ENCODE measurements at regions not wholly inside any gene's neighbourhood (a gene's known extent, or its start where the extent isn't known, plus 50 kb on each side); places are given as distances from the start of the nearest gene placed in this dataset.

DNA sequence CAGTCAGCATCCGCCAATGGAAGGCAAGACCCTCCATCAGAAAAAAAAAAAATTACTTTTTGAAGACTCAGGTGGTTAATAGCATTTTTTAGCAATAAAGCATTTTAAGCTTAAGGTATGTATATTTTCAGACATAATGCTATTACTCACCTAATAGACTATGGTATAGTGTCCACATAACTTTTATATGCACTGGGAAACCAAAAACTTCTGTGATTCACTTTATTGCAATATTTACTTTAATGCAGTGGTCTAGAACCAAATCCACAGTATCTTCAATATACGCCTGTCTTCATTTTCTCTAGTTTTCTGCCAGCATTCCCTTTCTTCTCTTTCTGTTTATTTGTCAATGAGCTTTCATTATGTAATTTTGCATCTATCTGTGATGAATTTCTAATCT is 418.1 kb downstream of the SLITRK6 start:
- no peaks in the 10 kb centered on the region for H4K20me1 ChIP-seq (replicated peaks; ENCODE audit: insufficient read depth)
- DNase-seq (ENCODE audit: low spot score) (no peak), ATAC-seq (no peak)
- no peaks in the 10 kb centered on the region for H3K9me2 ChIP-seq (ENCODE audit: insufficient read depth)
- H3K27me3 Mint-ChIP-seq (ENCODE audit: insufficient read depth, low read depth, poor library complexity) = no peaks in the 10 kb centered on the region
- no peaks in the 10 kb centered on the region for H3K4me1 ChIP-seq (ENCODE audit: insufficient read depth)
- no peaks in the 10 kb centered on the region for H3K4me1 Mint-ChIP-seq
- no peak for TF ChIP-seq ZNF331 (CRISPR knock-in tag; IDR thresholded peaks at IDR 0.05; ENCODE audit: low read depth)
- TF ChIP-seq, protein P1, sequence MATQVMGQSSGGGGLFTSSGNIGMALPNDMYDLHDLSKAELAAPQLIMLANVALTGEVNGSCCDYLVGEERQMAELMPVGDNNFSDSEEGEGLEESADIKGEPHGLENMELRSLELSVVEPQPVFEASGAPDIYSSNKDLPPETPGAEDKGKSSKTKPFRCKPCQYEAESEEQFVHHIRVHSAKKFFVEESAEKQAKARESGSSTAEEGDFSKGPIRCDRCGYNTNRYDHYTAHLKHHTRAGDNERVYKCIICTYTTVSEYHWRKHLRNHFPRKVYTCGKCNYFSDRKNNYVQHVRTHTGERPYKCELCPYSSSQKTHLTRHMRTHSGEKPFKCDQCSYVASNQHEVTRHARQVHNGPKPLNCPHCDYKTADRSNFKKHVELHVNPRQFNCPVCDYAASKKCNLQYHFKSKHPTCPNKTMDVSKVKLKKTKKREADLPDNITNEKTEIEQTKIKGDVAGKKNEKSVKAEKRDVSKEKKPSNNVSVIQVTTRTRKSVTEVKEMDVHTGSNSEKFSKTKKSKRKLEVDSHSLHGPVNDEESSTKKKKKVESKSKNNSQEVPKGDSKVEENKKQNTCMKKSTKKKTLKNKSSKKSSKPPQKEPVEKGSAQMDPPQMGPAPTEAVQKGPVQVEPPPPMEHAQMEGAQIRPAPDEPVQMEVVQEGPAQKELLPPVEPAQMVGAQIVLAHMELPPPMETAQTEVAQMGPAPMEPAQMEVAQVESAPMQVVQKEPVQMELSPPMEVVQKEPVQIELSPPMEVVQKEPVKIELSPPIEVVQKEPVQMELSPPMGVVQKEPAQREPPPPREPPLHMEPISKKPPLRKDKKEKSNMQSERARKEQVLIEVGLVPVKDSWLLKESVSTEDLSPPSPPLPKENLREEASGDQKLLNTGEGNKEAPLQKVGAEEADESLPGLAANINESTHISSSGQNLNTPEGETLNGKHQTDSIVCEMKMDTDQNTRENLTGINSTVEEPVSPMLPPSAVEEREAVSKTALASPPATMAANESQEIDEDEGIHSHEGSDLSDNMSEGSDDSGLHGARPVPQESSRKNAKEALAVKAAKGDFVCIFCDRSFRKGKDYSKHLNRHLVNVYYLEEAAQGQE (IDR thresholded peaks at IDR 0.05; ENCODE audit: unreplicated experiment) = no peak
- no peak for TF ChIP-seq EZH2 (IDR thresholded peaks at IDR 0.05; ENCODE audit: low read depth, unreplicated experiment)
- TF ChIP-seq, protein P2, sequence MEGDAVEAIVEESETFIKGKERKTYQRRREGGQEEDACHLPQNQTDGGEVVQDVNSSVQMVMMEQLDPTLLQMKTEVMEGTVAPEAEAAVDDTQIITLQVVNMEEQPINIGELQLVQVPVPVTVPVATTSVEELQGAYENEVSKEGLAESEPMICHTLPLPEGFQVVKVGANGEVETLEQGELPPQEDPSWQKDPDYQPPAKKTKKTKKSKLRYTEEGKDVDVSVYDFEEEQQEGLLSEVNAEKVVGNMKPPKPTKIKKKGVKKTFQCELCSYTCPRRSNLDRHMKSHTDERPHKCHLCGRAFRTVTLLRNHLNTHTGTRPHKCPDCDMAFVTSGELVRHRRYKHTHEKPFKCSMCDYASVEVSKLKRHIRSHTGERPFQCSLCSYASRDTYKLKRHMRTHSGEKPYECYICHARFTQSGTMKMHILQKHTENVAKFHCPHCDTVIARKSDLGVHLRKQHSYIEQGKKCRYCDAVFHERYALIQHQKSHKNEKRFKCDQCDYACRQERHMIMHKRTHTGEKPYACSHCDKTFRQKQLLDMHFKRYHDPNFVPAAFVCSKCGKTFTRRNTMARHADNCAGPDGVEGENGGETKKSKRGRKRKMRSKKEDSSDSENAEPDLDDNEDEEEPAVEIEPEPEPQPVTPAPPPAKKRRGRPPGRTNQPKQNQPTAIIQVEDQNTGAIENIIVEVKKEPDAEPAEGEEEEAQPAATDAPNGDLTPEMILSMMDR (conservative IDR thresholded peaks at IDR 0.05; ENCODE audit: low read depth in 2 of 2) = no peak
- TF ChIP-seq, protein P3, sequence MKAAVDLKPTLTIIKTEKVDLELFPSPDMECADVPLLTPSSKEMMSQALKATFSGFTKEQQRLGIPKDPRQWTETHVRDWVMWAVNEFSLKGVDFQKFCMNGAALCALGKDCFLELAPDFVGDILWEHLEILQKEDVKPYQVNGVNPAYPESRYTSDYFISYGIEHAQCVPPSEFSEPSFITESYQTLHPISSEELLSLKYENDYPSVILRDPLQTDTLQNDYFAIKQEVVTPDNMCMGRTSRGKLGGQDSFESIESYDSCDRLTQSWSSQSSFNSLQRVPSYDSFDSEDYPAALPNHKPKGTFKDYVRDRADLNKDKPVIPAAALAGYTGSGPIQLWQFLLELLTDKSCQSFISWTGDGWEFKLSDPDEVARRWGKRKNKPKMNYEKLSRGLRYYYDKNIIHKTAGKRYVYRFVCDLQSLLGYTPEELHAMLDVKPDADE (IDR thresholded peaks at IDR 0.05) = no peak
- no peak for TF ChIP-seq STAT1 (IDR thresholded peaks at IDR 0.05; ENCODE audit: unreplicated experiment)
- TF ChIP-seq ZNF114 (CRISPR knock-in tag; IDR thresholded peaks at IDR 0.05) = no peak
- no peak for TF ChIP-seq POLR2AphosphoS5 (IDR thresholded peaks at IDR 0.05; ENCODE audit: low read depth)
- TF ChIP-seq EZH2phosphoT487 (IDR thresholded peaks at IDR 0.05; ENCODE audit: unreplicated experiment) = no peak
- TF ChIP-seq CREB1 (CRISPR knock-in tag; IDR thresholded peaks at IDR 0.05; ENCODE audit: low read depth) = no peak
- no peak for TF ChIP-seq NANOG (IDR thresholded peaks at IDR 0.05; ENCODE audit: borderline replicate concordance)
- TF ChIP-seq, protein P4, sequence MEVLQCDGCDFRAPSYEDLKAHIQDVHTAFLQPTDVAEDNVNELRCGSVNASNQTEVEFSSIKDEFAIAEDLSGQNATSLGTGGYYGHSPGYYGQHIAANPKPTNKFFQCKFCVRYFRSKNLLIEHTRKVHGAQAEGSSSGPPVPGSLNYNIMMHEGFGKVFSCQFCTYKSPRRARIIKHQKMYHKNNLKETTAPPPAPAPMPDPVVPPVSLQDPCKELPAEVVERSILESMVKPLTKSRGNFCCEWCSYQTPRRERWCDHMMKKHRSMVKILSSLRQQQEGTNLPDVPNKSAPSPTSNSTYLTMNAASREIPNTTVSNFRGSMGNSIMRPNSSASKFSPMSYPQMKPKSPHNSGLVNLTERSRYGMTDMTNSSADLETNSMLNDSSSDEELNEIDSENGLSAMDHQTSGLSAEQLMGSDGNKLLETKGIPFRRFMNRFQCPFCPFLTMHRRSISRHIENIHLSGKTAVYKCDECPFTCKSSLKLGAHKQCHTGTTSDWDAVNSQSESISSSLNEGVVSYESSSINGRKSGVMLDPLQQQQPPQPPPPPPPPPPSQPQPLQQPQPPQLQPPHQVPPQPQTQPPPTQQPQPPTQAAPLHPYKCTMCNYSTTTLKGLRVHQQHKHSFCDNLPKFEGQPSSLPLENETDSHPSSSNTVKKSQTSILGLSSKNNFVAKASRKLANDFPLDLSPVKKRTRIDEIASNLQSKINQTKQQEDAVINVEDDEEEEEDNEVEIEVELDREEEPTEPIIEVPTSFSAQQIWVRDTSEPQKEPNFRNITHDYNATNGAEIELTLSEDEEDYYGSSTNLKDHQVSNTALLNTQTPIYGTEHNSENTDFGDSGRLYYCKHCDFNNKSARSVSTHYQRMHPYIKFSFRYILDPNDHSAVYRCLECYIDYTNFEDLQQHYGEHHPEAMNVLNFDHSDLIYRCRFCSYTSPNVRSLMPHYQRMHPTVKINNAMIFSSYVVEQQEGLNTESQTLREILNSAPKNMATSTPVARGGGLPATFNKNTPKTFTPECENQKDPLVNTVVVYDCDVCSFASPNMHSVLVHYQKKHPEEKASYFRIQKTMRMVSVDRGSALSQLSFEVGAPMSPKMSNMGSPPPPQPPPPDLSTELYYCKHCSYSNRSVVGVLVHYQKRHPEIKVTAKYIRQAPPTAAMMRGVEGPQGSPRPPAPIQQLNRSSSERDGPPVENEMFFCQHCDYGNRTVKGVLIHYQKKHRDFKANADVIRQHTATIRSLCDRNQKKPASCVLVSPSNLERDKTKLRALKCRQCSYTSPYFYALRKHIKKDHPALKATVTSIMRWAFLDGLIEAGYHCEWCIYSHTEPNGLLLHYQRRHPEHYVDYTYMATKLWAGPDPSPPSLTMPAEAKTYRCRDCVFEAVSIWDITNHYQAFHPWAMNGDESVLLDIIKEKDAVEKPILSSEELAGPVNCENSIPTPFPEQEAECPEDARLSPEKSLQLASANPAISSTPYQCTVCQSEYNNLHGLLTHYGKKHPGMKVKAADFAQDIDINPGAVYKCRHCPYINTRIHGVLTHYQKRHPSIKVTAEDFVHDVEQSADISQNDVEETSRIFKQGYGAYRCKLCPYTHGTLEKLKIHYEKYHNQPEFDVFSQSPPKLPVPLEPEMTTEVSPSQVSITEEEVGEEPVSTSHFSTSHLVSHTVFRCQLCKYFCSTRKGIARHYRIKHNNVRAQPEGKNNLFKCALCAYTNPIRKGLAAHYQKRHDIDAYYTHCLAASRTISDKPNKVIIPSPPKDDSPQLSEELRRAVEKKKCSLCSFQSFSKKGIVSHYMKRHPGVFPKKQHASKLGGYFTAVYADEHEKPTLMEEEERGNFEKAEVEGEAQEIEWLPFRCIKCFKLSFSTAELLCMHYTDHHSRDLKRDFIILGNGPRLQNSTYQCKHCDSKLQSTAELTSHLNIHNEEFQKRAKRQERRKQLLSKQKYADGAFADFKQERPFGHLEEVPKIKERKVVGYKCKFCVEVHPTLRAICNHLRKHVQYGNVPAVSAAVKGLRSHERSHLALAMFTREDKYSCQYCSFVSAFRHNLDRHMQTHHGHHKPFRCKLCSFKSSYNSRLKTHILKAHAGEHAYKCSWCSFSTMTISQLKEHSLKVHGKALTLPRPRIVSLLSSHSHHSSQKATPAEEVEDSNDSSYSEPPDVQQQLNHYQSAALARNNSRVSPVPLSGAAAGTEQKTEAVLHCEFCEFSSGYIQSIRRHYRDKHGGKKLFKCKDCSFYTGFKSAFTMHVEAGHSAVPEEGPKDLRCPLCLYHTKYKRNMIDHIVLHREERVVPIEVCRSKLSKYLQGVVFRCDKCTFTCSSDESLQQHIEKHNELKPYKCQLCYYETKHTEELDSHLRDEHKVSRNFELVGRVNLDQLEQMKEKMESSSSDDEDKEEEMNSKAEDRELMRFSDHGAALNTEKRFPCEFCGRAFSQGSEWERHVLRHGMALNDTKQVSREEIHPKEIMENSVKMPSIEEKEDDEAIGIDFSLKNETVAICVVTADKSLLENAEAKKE (CRISPR knock-in tag; IDR thresholded peaks at IDR 0.05) = no peak
- no peak for TF ChIP-seq JUNB (IDR thresholded peaks at IDR 0.05; ENCODE audit: unreplicated experiment)
- no peak overlapping the region for H3K27ac ChIP-seq (ENCODE audit: low read depth)
- no peak overlapping the region for H3K4me3 Mint-ChIP-seq
- H3K36me3 Mint-ChIP-seq (ENCODE audit: low read depth) = no peaks in the 10 kb centered on the region
- H3F3A ChIP-seq (replicated peaks; ENCODE audit: low read depth) = no peaks in the 10 kb centered on the region
- no peaks in the 10 kb centered on the region for H3K36me3 ChIP-seq (ENCODE audit: insufficient read depth)
- H2AFZ ChIP-seq = no peak overlapping the region
- no peaks in the 10 kb centered on the region for H3K9me3 Mint-ChIP-seq
- H3K4me2 ChIP-seq = no peak overlapping the region
- no peak overlapping the region for H3K4me3 ChIP-seq
- no peaks in the 10 kb centered on the region for H3K27me3 ChIP-seq (ENCODE audit: insufficient read depth)
- H3K79me2 ChIP-seq (replicated peaks; ENCODE audit: insufficient read depth) = no peaks in the 10 kb centered on the region
- H3K27ac Mint-ChIP-seq = no peak overlapping the region
